ENCODE measurements at regions not wholly inside any gene's neighbourhood (a gene's known extent, or its start where the extent isn't known, plus 50 kb on each side); places are given as distances from the start of the nearest gene placed in this dataset.

DNA sequence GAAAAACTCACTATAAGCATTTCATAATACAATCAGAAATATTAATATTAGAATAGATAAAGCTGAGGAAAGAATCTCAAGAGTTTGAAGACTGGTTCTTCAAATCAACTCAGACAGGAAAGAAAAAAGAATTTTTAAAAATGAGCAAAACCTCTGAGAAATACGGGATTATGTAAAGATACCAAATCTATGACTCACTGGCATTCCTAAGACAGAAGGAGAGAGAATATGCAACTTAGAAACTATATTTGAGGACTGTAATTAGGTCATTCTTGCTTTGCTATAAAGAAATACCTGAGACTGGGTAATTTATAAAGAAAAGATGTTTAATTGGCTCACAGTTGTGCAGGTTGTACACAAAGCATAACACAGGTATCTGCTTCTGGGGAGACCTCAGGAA, 665.1 kb downstream of the RNF144B start:
- no peak overlapping the region for H3K4me2 ChIP-seq (ENCODE audit: insufficient read depth in 1 of 2, low read depth in 2 of 2, low read length in 2 of 2)
- no peak for TF ChIP-seq CHD2 (IDR thresholded peaks at IDR 0.05; ENCODE audit: low read length)

More for the DNA sequence above, 665.1 kb downstream of the RNF144B start:
- no peak overlapping the region for H2AFZ ChIP-seq (ENCODE audit: low read length)
- H3K27ac ChIP-seq (ENCODE audit: low read depth, low read length): no peak overlapping the region
- no peaks in the 10 kb centered on the region for H3K27me3 ChIP-seq (replicated peaks in 1 of 4; ENCODE audit: control insufficient read depth in 3 of 4, extremely low read depth in 1 of 4, insufficient read depth in 3 of 4, low read length in 3 of 4)
- no peak overlapping the region for H2BK15ac ChIP-seq (ENCODE audit: low read length)
- no peak overlapping the region for H3K18ac ChIP-seq (ENCODE audit: extremely low read depth, low read length)
- no peak overlapping the region for H2BK12ac ChIP-seq (ENCODE audit: low read depth, low read length)
- no peak overlapping the region for H3K14ac ChIP-seq (ENCODE audit: insufficient read length)
- H4K5ac ChIP-seq (ENCODE audit: insufficient read length, low read depth, low read length): no peak overlapping the region
- H3K36me3 ChIP-seq (ENCODE audit: control insufficient read depth in 2 of 4, insufficient read depth in 4 of 4, low read length in 3 of 4): no peaks in the 10 kb centered on the region
- no peaks in the 10 kb centered on the region for H3K79me1 ChIP-seq (ENCODE audit: low read depth, low read length)
- H3K4me1 ChIP-seq (replicated peaks in 1 of 4; ENCODE audit: control insufficient read depth in 3 of 4, insufficient read depth in 4 of 4, low read length in 3 of 4): no peaks in the 10 kb centered on the region
- ChIA-PET CTCF (ENCODE audit: partially characterized antibody) (interaction anchor here (1.5 kb wide), 1 partner anchor 20 kb away, joined by 4 read pairs; no protein-coding TSS in a partner anchor), POLR2A (ENCODE audit: partially characterized antibody) (no interaction called here)
- H4K8ac ChIP-seq (ENCODE audit: extremely low read depth, insufficient read depth, low read length): no peak overlapping the region
- no peaks in the 10 kb centered on the region for H3K23me2 ChIP-seq (ENCODE audit: low read depth, low read length)
- H3K9me3 ChIP-seq (ENCODE audit: insufficient read depth in 2 of 2, low read depth in 1 of 2, low read length in 1 of 2): no peaks in the 10 kb centered on the region; a peak in 1 of 4 replicates
- no peak overlapping the region for H3K23ac ChIP-seq (ENCODE audit: insufficient read length)
- H2BK5ac ChIP-seq (ENCODE audit: low read depth, low read length): no peak overlapping the region
- no peaks in the 10 kb centered on the region for H3K79me2 ChIP-seq (ENCODE audit: control insufficient read depth in 1 of 2, insufficient read depth in 2 of 2, low read length in 2 of 2)
- H3K9ac ChIP-seq (replicated peaks in 1 of 4; ENCODE audit: extremely low read depth in 1 of 4, low read depth in 3 of 4, low read length in 3 of 4): no peak overlapping the region
- no peak overlapping the region for H2BK20ac ChIP-seq (ENCODE audit: low read length)
- H3K4me3 ChIP-seq (ENCODE audit: extremely low read depth in 1 of 4, insufficient read depth in 2 of 4, low read depth in 3 of 4, low read length in 4 of 4): no peak overlapping the region
- 100% methylated on average over 1 of the region's 1 CpG; no CpG with 5 or more reads in 1 of the 2 experiments for WGBS, 2 experiments (ENCODE audit: extremely low coverage in 1 of 2, insufficient coverage in 1 of 2, insufficient read length in 1 of 2, insufficient replicate concordance in 2 of 2, low coverage in 1 of 2, low lambda C conversion rate in 2 of 2, missing lambda C conversion rate in 1 of 2)
- H2BK120ac ChIP-seq (replicated peaks; ENCODE audit: low read depth, low read length): no peak overlapping the region
- FAIRE-seq (no peak), DNase-seq (ENCODE audit: low read depth in 1 of 2, low spot score in 2 of 2) (no peak)
- H4K20me1 ChIP-seq (replicated peaks in 1 of 2; ENCODE audit: control insufficient read depth in 1 of 2, insufficient read depth in 2 of 2, low read length in 2 of 2): no peaks in the 10 kb centered on the region
- H3K4ac ChIP-seq (replicated peaks; ENCODE audit: insufficient read length, low read depth, low read length): no peak overlapping the region
- H4K91ac ChIP-seq (replicated peaks; ENCODE audit: insufficient read length, low read length): no peak overlapping the region
- no peak overlapping the region for H3K56ac ChIP-seq (replicated peaks; ENCODE audit: insufficient read length, low read depth, low read length)
- H2AK5ac ChIP-seq (ENCODE audit: low read depth, low read length): no peak overlapping the region

Measured in H1 (cell line).